HG03064 (cell line): ENCODE measurements at regions not wholly inside any gene's neighbourhood (a gene's known extent, or its start where the extent isn't known, plus 50 kb on each side); places are given as distances from the start of the nearest gene placed in this dataset.

Experiments used
- ATAC-seq: cut with Tn5 transposase; IDR thresholded peaks from one replicate; pipeline ENCODE4 v1.9.1; 2021; ENCODE audit warnings: low read depth; ENCODE audit not compliant: unreplicated experiment

GRCh38 chr12:78483767-78484315 lies 380.7 kb upstream of the SYT1 start:
- no peak for ATAC-seq

GRCh38 chr12:78489990-78490389 lies 374.6 kb upstream of the SYT1 start:
- no peak for ATAC-seq

DNA sequence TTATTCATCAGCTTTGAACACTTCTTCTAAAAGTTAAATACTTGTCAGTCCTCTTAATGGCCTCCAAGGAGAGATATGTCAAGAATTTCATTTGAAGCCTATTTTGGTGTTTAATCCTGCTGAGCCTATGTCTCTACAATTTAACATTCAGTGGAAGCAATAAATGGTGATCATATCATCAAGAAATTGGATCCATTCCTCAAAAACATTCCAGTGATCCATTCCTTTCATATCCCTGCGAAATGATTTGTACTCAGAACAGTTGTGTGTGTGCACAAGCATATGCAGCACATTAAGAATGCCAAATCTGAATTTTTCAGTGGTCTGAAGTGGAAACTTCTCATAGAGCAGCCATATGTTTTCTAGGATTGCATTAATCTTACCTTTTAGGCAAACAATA lies 373.7 kb upstream of the SYT1 start:
- ATAC-seq: no peak

DNA sequence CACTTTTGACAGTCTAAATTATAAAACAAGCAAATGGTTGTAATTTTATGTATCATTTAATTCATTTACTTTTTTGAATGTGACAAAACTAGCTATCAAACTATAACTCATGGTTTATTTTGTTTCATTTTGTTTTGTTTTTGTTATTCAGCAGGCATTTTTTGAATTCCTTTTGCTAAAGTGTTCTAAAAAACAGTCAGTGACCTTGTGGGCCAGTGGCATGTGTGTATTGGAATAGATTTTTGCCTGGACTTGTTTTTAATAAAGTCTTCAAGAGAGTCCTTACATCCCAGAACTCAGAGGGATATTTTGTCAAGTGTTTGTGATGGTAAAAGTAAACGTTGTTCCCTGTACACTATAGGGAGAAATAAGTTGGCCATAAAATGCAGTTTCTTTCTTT lies 369.7 kb upstream of the SYT1 start:
- no peak for ATAC-seq

DNA sequence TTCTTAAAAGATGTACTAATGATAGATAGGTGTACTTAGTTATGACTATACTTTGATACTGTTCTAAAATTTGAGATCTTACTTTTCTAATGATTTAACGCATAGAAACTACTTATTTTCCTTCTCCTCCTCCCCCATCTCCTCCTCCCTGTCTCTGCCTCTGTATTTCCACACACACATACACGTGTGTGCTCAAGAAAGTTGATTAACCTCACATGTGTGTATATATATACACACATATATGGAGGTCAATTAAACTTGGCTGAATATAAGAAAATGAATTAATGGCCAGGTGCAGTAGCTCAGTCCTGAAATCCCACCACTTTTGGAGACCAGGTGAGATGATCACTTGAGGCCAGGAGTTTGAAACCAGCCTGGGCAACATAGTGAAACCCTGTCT lies 362.7 kb upstream of the SYT1 start:
- ATAC-seq: no peak

DNA sequence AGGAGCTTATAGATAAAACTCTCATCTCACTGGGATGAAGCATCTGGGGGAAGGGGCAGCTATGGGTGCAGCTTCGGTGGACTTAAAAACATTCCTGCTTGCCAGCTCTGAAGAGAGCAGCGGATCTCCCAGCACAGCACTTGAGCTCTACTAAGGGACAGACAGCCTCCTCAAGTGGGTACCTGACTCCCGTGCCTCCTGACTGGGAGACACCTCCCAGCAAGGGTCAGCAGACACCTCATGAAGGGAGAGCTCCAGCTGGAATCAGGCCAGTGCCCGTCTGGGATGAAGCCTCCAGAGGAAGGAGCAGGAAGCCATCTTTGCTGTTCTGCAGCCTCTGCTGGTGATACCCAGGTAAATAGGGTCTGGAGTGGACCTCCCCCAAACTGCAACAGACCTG lies 345.2 kb upstream of the SYT1 start:
- ATAC-seq: no peak

- no peak for ATAC-seq
Observed at GRCh38 chr12:78530100-78530765, 334.3 kb upstream of the SYT1 start.

GRCh38 chr12:78531831-78532458 lies 332.6 kb upstream of the SYT1 start:
- ATAC-seq: no peak

- no peak for ATAC-seq
Observed at GRCh38 chr12:78534311-78534710, 330.3 kb upstream of the SYT1 start.

GRCh38 chr12:78540606-78541336 lies 323.8 kb upstream of the SYT1 start:
- ATAC-seq: no peak

DNA sequence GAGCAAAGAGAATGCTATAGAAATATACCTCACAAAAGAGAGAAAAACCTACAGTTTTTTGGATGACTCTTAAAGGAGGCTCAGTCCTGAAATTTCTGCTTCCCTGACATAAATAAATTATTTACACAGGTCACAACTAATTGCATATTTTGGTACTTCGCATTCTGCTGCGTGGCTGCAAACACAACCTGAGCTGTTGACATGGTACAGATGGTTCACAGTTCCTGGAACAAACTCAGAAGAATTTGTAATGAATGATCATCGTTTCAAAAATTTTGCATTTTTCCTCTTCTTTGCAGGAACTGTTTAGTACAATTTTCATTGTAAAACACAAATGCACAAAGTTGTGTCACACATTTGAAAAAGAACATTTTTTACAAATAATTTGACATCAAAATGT lies 313.7 kb upstream of the SYT1 start:
- ATAC-seq: no peak

GRCh38 chr12:78555802-78556201 lies 308.8 kb upstream of the SYT1 start:
- no peak for ATAC-seq

DNA sequence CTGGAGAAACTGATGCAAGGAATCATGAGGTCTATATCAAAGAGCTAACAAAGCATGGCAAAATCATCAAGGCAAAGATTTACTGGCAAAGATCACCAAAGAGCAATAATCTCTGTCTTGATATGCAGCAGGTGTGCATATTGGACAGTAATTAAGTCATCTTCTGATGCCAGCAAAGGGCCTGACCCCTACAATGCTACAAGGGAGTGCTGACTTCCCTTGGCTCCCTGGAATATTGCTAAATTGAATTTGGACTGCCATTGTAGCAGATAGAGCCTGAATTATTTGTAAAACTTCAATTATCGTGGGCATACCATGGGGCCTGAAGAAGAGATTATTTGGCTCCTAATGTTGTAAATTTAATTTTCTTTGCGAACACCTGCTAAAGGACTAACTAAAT lies 307.9 kb upstream of the SYT1 start:
- no peak for ATAC-seq

GRCh38 chr12:78559416-78559815 lies 305.2 kb upstream of the SYT1 start:
- no peak for ATAC-seq

- ATAC-seq: no peak
Observed at GRCh38 chr12:78559886-78560285, 304.7 kb upstream of the SYT1 start.

- no peak for ATAC-seq
Observed at GRCh38 chr12:78560633-78561032, 303.9 kb upstream of the SYT1 start.

DNA sequence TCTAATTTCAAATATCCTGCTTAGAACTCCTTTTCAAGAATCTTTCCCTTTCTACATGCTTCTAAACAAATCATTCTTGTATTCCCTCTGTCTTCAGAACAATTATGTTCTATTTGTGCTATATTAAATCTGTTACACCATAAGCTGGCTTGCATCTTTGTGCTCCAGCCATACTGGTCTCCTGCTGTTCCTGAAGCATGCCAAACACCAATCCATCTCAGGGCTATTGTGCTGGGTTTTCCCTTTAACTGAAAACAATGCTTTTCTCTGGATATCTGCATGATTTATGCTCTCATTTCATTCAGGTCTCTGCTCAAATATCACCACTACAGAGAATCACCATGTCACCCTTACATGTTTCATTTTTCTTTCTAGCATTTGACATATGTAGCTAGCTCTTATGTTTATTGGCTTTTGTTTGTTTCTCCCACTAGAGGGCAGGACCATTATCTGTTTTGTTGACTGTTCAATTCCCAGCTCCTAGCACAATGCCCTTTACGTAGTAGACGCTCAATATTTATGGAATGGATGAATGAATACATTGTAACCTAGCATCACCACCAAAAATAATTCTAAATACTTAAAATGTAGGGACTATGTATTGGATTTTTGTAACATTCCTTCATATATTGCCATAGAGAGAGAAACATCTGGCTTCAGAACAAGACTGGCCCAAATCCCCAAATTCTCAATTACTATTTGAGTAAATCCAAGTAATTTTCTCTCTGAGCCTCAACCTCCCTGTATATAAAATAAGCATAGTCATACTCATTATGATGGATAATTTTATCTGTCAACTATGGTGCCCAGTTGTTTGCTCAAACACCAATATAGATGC lies 302.0 kb upstream of the SYT1 start:
- ATAC-seq: no peak

- no peak for ATAC-seq
Observed at GRCh38 chr12:78563826-78564225, 300.7 kb upstream of the SYT1 start.

DNA sequence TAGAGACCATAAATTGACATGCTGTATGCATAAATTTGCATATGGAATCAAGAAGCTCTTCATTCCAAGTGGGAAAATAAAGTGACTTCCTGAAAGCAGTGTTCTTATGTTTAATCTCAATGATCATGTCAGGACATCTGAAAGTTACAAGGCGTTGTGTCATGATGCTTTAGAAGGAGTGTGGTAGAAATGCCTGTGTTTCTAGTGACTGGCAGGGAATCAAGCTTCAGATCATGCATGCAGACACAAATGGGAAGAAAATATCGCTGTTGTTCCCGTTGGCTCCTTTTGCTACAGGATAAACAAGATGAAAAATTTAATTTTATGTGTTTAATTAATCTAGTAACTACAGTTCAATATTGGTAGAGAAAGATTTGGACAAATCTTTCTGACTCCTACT lies 298.1 kb upstream of the SYT1 start:
- no peak for ATAC-seq

DNA sequence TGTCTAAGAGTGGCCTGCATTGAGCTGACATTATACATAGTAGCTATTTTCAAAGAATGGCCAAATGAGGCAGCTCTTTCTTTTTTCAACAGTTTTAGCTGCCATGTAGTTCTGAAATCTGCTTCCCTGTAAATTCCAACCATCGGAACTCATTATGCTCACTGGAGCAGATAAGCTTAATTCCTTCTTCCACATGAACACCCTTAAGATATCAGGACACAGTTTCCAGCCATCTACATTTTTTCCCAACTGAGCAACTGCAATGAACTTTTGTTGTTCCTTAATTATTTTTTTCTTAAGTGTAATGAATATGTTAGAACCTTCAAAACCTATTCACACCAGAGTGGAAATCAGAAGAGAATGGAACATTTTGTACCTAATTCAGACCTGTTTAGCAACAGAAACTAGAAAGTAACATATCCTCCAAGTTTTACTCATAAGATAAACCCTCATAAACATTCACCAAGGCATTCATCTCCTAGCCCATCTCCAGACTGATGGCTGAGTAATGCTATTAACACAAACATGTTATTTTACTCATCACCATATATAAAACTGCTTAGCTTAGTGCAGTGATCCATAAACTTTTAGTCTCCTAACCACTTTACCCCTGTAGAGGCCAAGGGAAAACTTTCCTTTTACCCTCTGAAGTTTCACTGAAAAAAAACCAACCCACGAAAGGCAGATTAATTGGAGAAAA lies 296.1 kb upstream of the SYT1 start:
- no peak for ATAC-seq
